Mammary epithelial cell (primary cell): ENCODE measurements at regions not wholly inside any gene's neighbourhood (a gene's known extent, or its start where the extent isn't known, plus 50 kb on each side); places are given as distances from the start of the nearest gene placed in this dataset.

Source experiments
- CTCF ChIP-seq, 2 donors: IDR thresholded peaks in 1 of 2; conservative IDR thresholded peaks in 1 of 2; 2 replicates each; pipeline ENCODE4 v1.5.1; 2011 to 2012; ENCODE audit warnings: inconsistent platforms in 2 of 2, low read length in 2 of 2, mild to moderate bottlenecking in 2 of 2, control low read depth in 1 of 2, low read depth in 1 of 2; ENCODE audit not compliant: insufficient read depth in 1 of 2; ENCODE audit errors: extremely low read depth in 1 of 2
- EZH2 ChIP-seq: IDR thresholded peaks from 2 replicates; pipeline ENCODE4 v1.6.1; 2012; ENCODE audit warnings: low read length, inconsistent platforms, borderline replicate concordance

GRCh38 chr13:79742923-79743322 is 262.0 kb downstream of the NDFIP2 start:
- TF ChIP-seq CTCF (conservative IDR thresholded peaks at IDR 0.05 in 1 of 2, IDR thresholded peaks at IDR 0.05 in 1 of 2; ENCODE audit: extremely low read depth in 1 of 2, insufficient read depth in 1 of 2, low read depth in 1 of 2, low read length in 2 of 2) (no peak), EZH2 (no peak)
